ENCODE measurements at regions not wholly inside any gene's neighbourhood (a gene's known extent, or its start where the extent isn't known, plus 50 kb on each side); places are given as distances from the start of the nearest gene placed in this dataset.

DNA sequence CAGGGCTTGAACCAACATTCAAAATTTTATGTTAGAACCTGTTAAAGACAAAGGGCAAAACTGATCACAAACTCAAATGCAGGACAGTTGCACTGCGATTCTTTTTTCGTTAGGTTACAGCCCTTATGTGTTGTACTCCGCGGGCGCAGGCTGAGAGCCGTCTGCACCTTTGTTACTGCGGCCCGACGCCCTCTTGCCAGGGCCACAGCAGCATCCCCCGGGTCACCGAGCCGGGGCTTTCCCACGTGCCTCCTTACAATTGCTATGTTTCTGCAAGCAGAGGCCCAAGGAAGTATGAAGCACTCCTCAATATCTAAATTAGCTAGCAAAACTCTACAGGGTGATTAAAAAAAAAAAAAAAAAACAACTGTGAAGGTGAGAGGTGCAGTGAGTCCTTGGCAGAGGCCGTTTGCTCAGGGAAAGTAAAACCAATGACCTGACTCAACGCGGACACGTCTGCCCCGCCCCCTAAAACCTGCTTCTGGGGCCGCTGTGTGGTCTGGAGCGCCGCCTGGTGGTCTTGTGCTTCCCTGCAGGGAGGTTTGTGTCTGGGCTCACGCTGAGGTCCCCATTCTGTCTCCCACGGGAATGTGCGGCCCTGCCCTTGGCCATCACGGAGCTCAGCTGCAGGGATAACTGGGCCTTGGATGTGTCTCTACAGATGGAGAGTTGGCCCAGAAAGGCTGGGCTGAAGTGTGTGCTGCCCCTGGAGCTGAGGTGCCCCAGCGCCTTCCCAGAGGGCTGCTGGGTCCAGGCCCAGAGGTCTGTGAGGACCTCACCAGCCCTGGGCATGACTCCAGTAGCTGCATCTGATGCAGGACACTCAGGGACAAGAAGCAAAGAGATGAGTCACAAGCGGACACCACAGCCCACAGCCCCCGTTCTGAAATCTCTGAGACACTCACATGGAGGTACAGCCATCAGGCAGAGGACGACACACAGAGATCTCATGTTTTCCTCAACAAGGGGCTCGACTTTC is 418.5 kb downstream of the TMEM121 start (continued):
- TF ChIP-seq, protein P1, sequence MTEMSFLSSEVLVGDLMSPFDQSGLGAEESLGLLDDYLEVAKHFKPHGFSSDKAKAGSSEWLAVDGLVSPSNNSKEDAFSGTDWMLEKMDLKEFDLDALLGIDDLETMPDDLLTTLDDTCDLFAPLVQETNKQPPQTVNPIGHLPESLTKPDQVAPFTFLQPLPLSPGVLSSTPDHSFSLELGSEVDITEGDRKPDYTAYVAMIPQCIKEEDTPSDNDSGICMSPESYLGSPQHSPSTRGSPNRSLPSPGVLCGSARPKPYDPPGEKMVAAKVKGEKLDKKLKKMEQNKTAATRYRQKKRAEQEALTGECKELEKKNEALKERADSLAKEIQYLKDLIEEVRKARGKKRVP (CRISPR knock-in tag; IDR thresholded peaks at IDR 0.05), result no peak
- TF ChIP-seq MYC (CRISPR knock-in tag; IDR thresholded peaks at IDR 0.05; ENCODE audit: borderline replicate concordance) (0 out of 2 replicates have a peak, but pooled peaks have one; percentile 37), NR1H2 (CRISPR knock-in tag; IDR thresholded peaks at IDR 0.05; ENCODE audit: borderline replicate concordance, low read depth) (no peak), ZNF691 (CRISPR knock-in tag; IDR thresholded peaks at IDR 0.05; ENCODE audit: borderline replicate concordance, low read depth) (peak; percentile 13; the same call in 1 of the 2 replicates), SMC3 (IDR thresholded peaks at IDR 0.05; ENCODE audit: low read length) (peak; percentile 58; the same call in 1 of the 2 replicates), ZNF724P (CRISPR knock-in tag; IDR thresholded peaks at IDR 0.05; ENCODE audit: borderline replicate concordance) (no peak), YEATS4 (CRISPR knock-in tag; IDR thresholded peaks at IDR 0.05; ENCODE audit: borderline replicate concordance) (peak; percentile 43; the same call in 1 of the 2 replicates), RAD21 (CRISPR knock-in tag; IDR thresholded peaks at IDR 0.05) (peak; percentile 85), PITX1 (CRISPR knock-in tag; IDR thresholded peaks at IDR 0.05) (0 out of 2 replicates have a peak, but pooled peaks have one; percentile 17), MED1 (CRISPR knock-in tag; IDR thresholded peaks at IDR 0.05) (no peak), HNRNPUL1 (IDR thresholded peaks at IDR 0.05; ENCODE audit: low read depth, low read length) (no peak), ZNF616 (CRISPR knock-in tag; IDR thresholded peaks at IDR 0.05; ENCODE audit: low read depth) (no peak), ZNF451 (CRISPR knock-in tag; IDR thresholded peaks at IDR 0.05) (peak; percentile 63; the same call in 1 of the 2 replicates), ZBTB7A (CRISPR knock-in tag; IDR thresholded peaks at IDR 0.05) (no peak), ESRRA (CRISPR knock-in tag; IDR thresholded peaks at IDR 0.05; ENCODE audit: low read depth) (peak; percentile 35; the same call in 1 of the 2 replicates), FOXJ3 (CRISPR knock-in tag; IDR thresholded peaks at IDR 0.05; ENCODE audit: borderline replicate concordance) (no peak), SNAI1 (CRISPR knock-in tag; IDR thresholded peaks at IDR 0.05; ENCODE audit: borderline replicate concordance) (no peak), ISX (CRISPR knock-in tag; conservative IDR thresholded peaks at IDR 0.05) (no peak), ZNF432 (CRISPR knock-in tag; IDR thresholded peaks at IDR 0.05; ENCODE audit: borderline replicate concordance) (no peak), ZNF572 (CRISPR knock-in tag; IDR thresholded peaks at IDR 0.05) (0 out of 2 replicates have a peak, but pooled peaks have one; percentile 15), HBP1 (CRISPR knock-in tag; IDR thresholded peaks at IDR 0.05; ENCODE audit: low read depth) (no peak)
- TF ChIP-seq, protein P2, sequence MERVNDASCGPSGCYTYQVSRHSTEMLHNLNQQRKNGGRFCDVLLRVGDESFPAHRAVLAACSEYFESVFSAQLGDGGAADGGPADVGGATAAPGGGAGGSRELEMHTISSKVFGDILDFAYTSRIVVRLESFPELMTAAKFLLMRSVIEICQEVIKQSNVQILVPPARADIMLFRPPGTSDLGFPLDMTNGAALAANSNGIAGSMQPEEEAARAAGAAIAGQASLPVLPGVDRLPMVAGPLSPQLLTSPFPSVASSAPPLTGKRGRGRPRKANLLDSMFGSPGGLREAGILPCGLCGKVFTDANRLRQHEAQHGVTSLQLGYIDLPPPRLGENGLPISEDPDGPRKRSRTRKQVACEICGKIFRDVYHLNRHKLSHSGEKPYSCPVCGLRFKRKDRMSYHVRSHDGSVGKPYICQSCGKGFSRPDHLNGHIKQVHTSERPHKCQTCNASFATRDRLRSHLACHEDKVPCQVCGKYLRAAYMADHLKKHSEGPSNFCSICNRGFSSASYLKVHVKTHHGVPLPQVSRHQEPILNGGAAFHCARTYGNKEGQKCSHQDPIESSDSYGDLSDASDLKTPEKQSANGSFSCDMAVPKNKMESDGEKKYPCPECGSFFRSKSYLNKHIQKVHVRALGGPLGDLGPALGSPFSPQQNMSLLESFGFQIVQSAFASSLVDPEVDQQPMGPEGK (CRISPR knock-in tag; IDR thresholded peaks at IDR 0.05), result peak; percentile 50; the same call in 1 of the 2 replicates

Data from HepG2 (cell line).